ENCODE measurements at regions not wholly inside any gene's neighbourhood (a gene's known extent, or its start where the extent isn't known, plus 50 kb on each side); places are given as distances from the start of the nearest gene placed in this dataset.
"Not testable (repeated sequence)": the region's sequence is repeated elsewhere in the genome, so short reads cannot be mapped to it uniquely, and the experiment has no call there.

- not testable (repeated sequence) for H3K14ac ChIP-seq (ENCODE audit: low read length); H3K27me3 ChIP-seq (ENCODE audit: insufficient read depth, low read length); H3K9ac ChIP-seq (ENCODE audit: low read length); H3K23ac ChIP-seq (ENCODE audit: low read length); H3K4me2 ChIP-seq (ENCODE audit: low read length); H4K8ac ChIP-seq (ENCODE audit: low read depth, low read length); H2AK5ac ChIP-seq (ENCODE audit: low read length); DNase-seq; H3K4me3 ChIP-seq (ENCODE audit: low read depth, low read length); H3K18ac ChIP-seq (ENCODE audit: low read length); H2AFZ ChIP-seq (ENCODE audit: insufficient read depth, low read length, poor library complexity); H3K9me3 ChIP-seq (ENCODE audit: insufficient read depth, low read depth, low read length); H2BK12ac ChIP-seq (ENCODE audit: low read length); H4K91ac ChIP-seq (ENCODE audit: low read depth, low read length); H2BK120ac ChIP-seq (ENCODE audit: insufficient read depth, low read length, poor library complexity); H3K27ac ChIP-seq (ENCODE audit: low read depth, low read length); H3K79me1 ChIP-seq (ENCODE audit: low read length); H2BK5ac ChIP-seq (ENCODE audit: low read depth, low read length, poor library complexity); H4K12ac ChIP-seq (ENCODE audit: low read depth, low read length); H3K36me3 ChIP-seq (ENCODE audit: control insufficient read depth in 1 of 2, insufficient read depth in 2 of 2, low read length in 2 of 2); H3K4ac ChIP-seq (ENCODE audit: low read depth, low read length); H3K79me2 ChIP-seq (ENCODE audit: control insufficient read depth, insufficient read depth, low read length, poor library complexity); H3K4me1 ChIP-seq (ENCODE audit: control insufficient read depth in 1 of 2, insufficient read depth in 2 of 2, low read length in 2 of 2)
- no CpG with 5 or more reads among the region's 12 CpGs for WGBS (ENCODE audit: extremely low coverage, insufficient coverage, insufficient read length)
These were observed 253.6 kb downstream of the ADGRD1 start for GRCh38 chr12:131207300-131207660.

GRCh38 chr12:131207841-131208240 is 254.1 kb downstream of the ADGRD1 start:
- not testable (repeated sequence) for H3K27me3 ChIP-seq (ENCODE audit: insufficient read depth, low read length); H3K27ac ChIP-seq (ENCODE audit: low read depth, low read length); H3K36me3 ChIP-seq (ENCODE audit: control insufficient read depth in 1 of 2, insufficient read depth in 2 of 2, low read length in 2 of 2); H3K4ac ChIP-seq (ENCODE audit: low read depth, low read length); H2BK5ac ChIP-seq (ENCODE audit: low read depth, low read length, poor library complexity); H3K18ac ChIP-seq (ENCODE audit: low read length); H3K4me1 ChIP-seq (ENCODE audit: control insufficient read depth in 1 of 2, insufficient read depth in 2 of 2, low read length in 2 of 2); DNase-seq; H3K79me2 ChIP-seq (ENCODE audit: control insufficient read depth, insufficient read depth, low read length, poor library complexity); H3K79me1 ChIP-seq (ENCODE audit: low read length); H3K9me3 ChIP-seq (ENCODE audit: insufficient read depth, low read depth, low read length); H2BK12ac ChIP-seq (ENCODE audit: low read length); H3K4me3 ChIP-seq (ENCODE audit: low read depth, low read length); H3K14ac ChIP-seq (ENCODE audit: low read length); H2AK5ac ChIP-seq (ENCODE audit: low read length); H4K12ac ChIP-seq (ENCODE audit: low read depth, low read length); H2AFZ ChIP-seq (ENCODE audit: insufficient read depth, low read length, poor library complexity); H4K8ac ChIP-seq (ENCODE audit: low read depth, low read length); H4K91ac ChIP-seq (ENCODE audit: low read depth, low read length); H3K4me2 ChIP-seq (ENCODE audit: low read length); H3K9ac ChIP-seq (ENCODE audit: low read length); H3K23ac ChIP-seq (ENCODE audit: low read length); H2BK120ac ChIP-seq (ENCODE audit: insufficient read depth, low read length, poor library complexity)
- no CpG with 5 or more reads among the region's 21 CpGs for WGBS (ENCODE audit: extremely low coverage, insufficient coverage, insufficient read length)

GRCh38 chr12:131208425-131208824 is 254.7 kb downstream of the ADGRD1 start:
- no peak overlapping the region for H2BK12ac ChIP-seq (ENCODE audit: low read length)
- H3K4me2 ChIP-seq (ENCODE audit: low read length): no peak overlapping the region
- H3K9ac ChIP-seq (ENCODE audit: low read length): no peak overlapping the region
- H3K18ac ChIP-seq (ENCODE audit: low read length): no peak overlapping the region
- H3K4me1 ChIP-seq (ENCODE audit: control insufficient read depth in 1 of 2, insufficient read depth in 2 of 2, low read length in 2 of 2): no peaks in the 10 kb centered on the region
- H3K14ac ChIP-seq (ENCODE audit: low read length): no peak overlapping the region
- no peak overlapping the region for H3K4me3 ChIP-seq (ENCODE audit: low read depth, low read length)
- H3K79me2 ChIP-seq (ENCODE audit: control insufficient read depth, insufficient read depth, low read length, poor library complexity): no peaks in the 10 kb centered on the region
- H3K4ac ChIP-seq (ENCODE audit: low read depth, low read length): no peak overlapping the region
- no peaks in the 10 kb centered on the region for H3K27me3 ChIP-seq (ENCODE audit: insufficient read depth, low read length)
- H2AFZ ChIP-seq (ENCODE audit: insufficient read depth, low read length, poor library complexity): no peak overlapping the region
- no peak overlapping the region for H4K91ac ChIP-seq (ENCODE audit: low read depth, low read length)
- DNase-seq: no peak
- no peak overlapping the region for H3K23ac ChIP-seq (ENCODE audit: low read length)
- no peaks in the 10 kb centered on the region for H3K36me3 ChIP-seq (ENCODE audit: control insufficient read depth in 1 of 2, insufficient read depth in 2 of 2, low read length in 2 of 2)
- H2BK120ac ChIP-seq (ENCODE audit: insufficient read depth, low read length, poor library complexity): no peak overlapping the region
- no CpG with 5 or more reads among the region's 5 CpGs for WGBS (ENCODE audit: extremely low coverage, insufficient coverage, insufficient read length)
- no peak overlapping the region for H3K27ac ChIP-seq (ENCODE audit: low read depth, low read length)
- H3K9me3 ChIP-seq (ENCODE audit: insufficient read depth, low read depth, low read length): peaks cover 5% of the 10 kb centered on the region
- no peak overlapping the region for H4K8ac ChIP-seq (ENCODE audit: low read depth, low read length)
- H2BK5ac ChIP-seq (ENCODE audit: low read depth, low read length, poor library complexity): no peak overlapping the region
- H2AK5ac ChIP-seq (ENCODE audit: low read length): no peak overlapping the region
- H4K12ac ChIP-seq (ENCODE audit: low read depth, low read length): no peak overlapping the region
- H3K79me1 ChIP-seq (ENCODE audit: low read length): no peaks in the 10 kb centered on the region

GRCh38 chr12:131209082-131210070 is 255.7 kb downstream of the ADGRD1 start:
- Histone ChIP-seq H3K79me2 (ENCODE audit: control insufficient read depth, insufficient read depth, low read length, poor library complexity) (no peaks in the 10 kb centered on the region), H2AFZ (ENCODE audit: insufficient read depth, low read length, poor library complexity) (no peak overlapping the region), H4K91ac (ENCODE audit: low read depth, low read length) (no peak overlapping the region), H3K18ac (ENCODE audit: low read length) (no peak overlapping the region), H3K27me3 (ENCODE audit: insufficient read depth, low read length) (no peaks in the 10 kb centered on the region), H3K4me1 (ENCODE audit: control insufficient read depth in 1 of 2, insufficient read depth in 2 of 2, low read length in 2 of 2) (no peaks in the 10 kb centered on the region), H2AK5ac (ENCODE audit: low read length) (no peak overlapping the region), H3K4me2 (ENCODE audit: low read length) (no peak overlapping the region), H3K36me3 (ENCODE audit: control insufficient read depth in 1 of 2, insufficient read depth in 2 of 2, low read length in 2 of 2) (no peaks in the 10 kb centered on the region), H3K9ac (ENCODE audit: low read length) (no peak overlapping the region), H2BK120ac (ENCODE audit: insufficient read depth, low read length, poor library complexity) (no peak overlapping the region), H3K4me3 (ENCODE audit: low read depth, low read length) (no peak overlapping the region), H3K27ac (ENCODE audit: low read depth, low read length) (no peak overlapping the region), H3K79me1 (ENCODE audit: low read length) (no peaks in the 10 kb centered on the region), H3K9me3 (ENCODE audit: insufficient read depth, low read depth, low read length) (peaks cover 5% of the 10 kb centered on the region), H4K12ac (ENCODE audit: low read depth, low read length) (no peak overlapping the region), H3K4ac (ENCODE audit: low read depth, low read length) (no peak overlapping the region), H2BK5ac (ENCODE audit: low read depth, low read length, poor library complexity) (no peak overlapping the region), H3K14ac (ENCODE audit: low read length) (no peak overlapping the region), H4K8ac (ENCODE audit: low read depth, low read length) (no peak overlapping the region), H3K23ac (ENCODE audit: low read length) (no peak overlapping the region), H2BK12ac (ENCODE audit: low read length) (no peak overlapping the region)
- no peak for DNase-seq
- no CpG with 5 or more reads among the region's 21 CpGs for WGBS (ENCODE audit: extremely low coverage, insufficient coverage, insufficient read length)

Measured in trophoblast cell (in vitro differentiated cells and primary cell).